WTC11 (cell line): ENCODE measurements at regions not wholly inside any gene's neighbourhood (a gene's known extent, or its start where the extent isn't known, plus 50 kb on each side); places are given as distances from the start of the nearest gene placed in this dataset.

ENCODE experiments used
- ATAC-seq: fragments of 200-7000 bp; cut with Tn5 transposase; 2 replicates; pipeline ENCODE4 v1.10.0; 2021; ENCODE audit warnings: mild to moderate bottlenecking, moderate library complexity
- CTCF ChIA-PET: fragments of 300-600 bp; sonication (Branson Sonifier 250); formaldehyde crosslinking; loops from one replicate; lab custom pipeline; 2021; ENCODE audit warnings: antibody characterized with exemption; lab: Charles Lee
- POLR2A ChIA-PET: fragments of 350-600 bp; sonication (Branson Sonifier 250); formaldehyde crosslinking; loops from one replicate; lab custom pipeline; 2021; ENCODE audit warnings: antibody characterized with exemption; lab: Charles Lee
- DNase-seq: peaks from one replicate; pipeline ENCODE4 v3.0.0; 2021; ENCODE audit warnings: low spot score
- H3K27ac Mint-ChIP-seq: 2 replicates; pipeline ENCODE4 v1.8.0; 2021; ENCODE audit warnings: mixed read lengths
- H3K27me3 Mint-ChIP-seq: 2 replicates; pipeline ENCODE4 v1.8.0; 2021; ENCODE audit warnings: low read depth, mild to moderate bottlenecking, moderate library complexity, mixed read lengths
- H3K36me3 Mint-ChIP-seq: 2 replicates; pipeline ENCODE4 v1.8.0; 2021; ENCODE audit warnings: mixed read lengths
- H3K4me1 Mint-ChIP-seq: 2 replicates; pipeline ENCODE4 v1.8.0; 2022; ENCODE audit warnings: mixed read lengths
- H3K4me3 Mint-ChIP-seq: 2 replicates; pipeline ENCODE4 v1.8.0; 2021; ENCODE audit warnings: mild to moderate bottlenecking, moderate library complexity, mixed read lengths
- H3K9me3 Mint-ChIP-seq: 2 replicates; pipeline ENCODE4 v1.8.0; 2021; ENCODE audit warnings: mixed read lengths
- ARID4B ChIP-seq: sonication (generic); formaldehyde crosslinking; IDR thresholded peaks from 2 replicates; pipeline ENCODE4 v1.8.0; 2023; ENCODE audit warnings: missing genetic modification reagents, mild to moderate bottlenecking, borderline replicate concordance
- CREB1 ChIP-seq: sonication (generic); formaldehyde crosslinking; IDR thresholded peaks from 2 replicates; pipeline ENCODE4 v1.8.0; 2023; ENCODE audit warnings: mild to moderate bottlenecking, missing genetic modification reagents
- FOXP1 ChIP-seq: sonication (generic); formaldehyde crosslinking; IDR thresholded peaks from 2 replicates; pipeline ENCODE4 v1.8.0; 2022; ENCODE audit warnings: missing genetic modification reagents, mild to moderate bottlenecking, moderate library complexity, borderline replicate concordance
- GABPB1 ChIP-seq: sonication (generic); formaldehyde crosslinking; IDR thresholded peaks from 2 replicates; pipeline ENCODE4 v1.8.1; 2023; ENCODE audit warnings: mild to moderate bottlenecking, missing genetic modification reagents
- GRHL2 ChIP-seq: fragments of 250-450 bp; sonication (Bioruptor Pico); IDR thresholded peaks from 2 replicates; pipeline ENCODE4 v1.8.0; 2022; ENCODE audit warnings: mild to moderate bottlenecking, moderate library complexity; ENCODE audit not compliant: insufficient replicate concordance, severe bottlenecking
- HMGXB4 ChIP-seq: sonication (generic); formaldehyde crosslinking; IDR thresholded peaks from 2 replicates; pipeline ENCODE4 v1.8.1; 2023; ENCODE audit warnings: mild to moderate bottlenecking, moderate library complexity, missing genetic modification reagents
- IRF1 ChIP-seq: sonication (generic); formaldehyde crosslinking; IDR thresholded peaks from 2 replicates; pipeline ENCODE4 v1.8.0; 2023; ENCODE audit warnings: missing genetic modification reagents
- IRF2 ChIP-seq: sonication (generic); formaldehyde crosslinking; IDR thresholded peaks from 2 replicates; pipeline ENCODE4 v1.8.0; 2022; ENCODE audit warnings: low read depth, missing genetic modification reagents, borderline replicate concordance
- JUN ChIP-seq: sonication (generic); formaldehyde crosslinking; IDR thresholded peaks from 2 replicates; pipeline ENCODE4 v1.8.0; 2023; ENCODE audit warnings: mild to moderate bottlenecking, missing genetic modification reagents
- MLX ChIP-seq: sonication (generic); formaldehyde crosslinking; IDR thresholded peaks from 2 replicates; pipeline ENCODE4 v1.8.1; 2023; ENCODE audit warnings: mild to moderate bottlenecking, missing genetic modification reagents, moderate library complexity
- NFATC4 ChIP-seq: fragments of 250-450 bp; sonication (Bioruptor Pico); IDR thresholded peaks from 2 replicates; pipeline ENCODE4 v1.9.0; 2021; ENCODE audit warnings: mild to moderate bottlenecking
- NR2C2 ChIP-seq: sonication (generic); formaldehyde crosslinking; IDR thresholded peaks from 2 replicates; pipeline ENCODE4 v1.8.0; 2022; ENCODE audit warnings: mild to moderate bottlenecking, missing genetic modification reagents
- OVOL2 ChIP-seq: fragments of 250-450 bp; sonication (Bioruptor Pico); IDR thresholded peaks from 2 replicates; pipeline ENCODE4 v1.9.0; 2021; ENCODE audit warnings: mild to moderate bottlenecking, borderline replicate concordance
- RORB ChIP-seq: fragments of 250-450 bp; sonication (Bioruptor Pico); IDR thresholded peaks from 2 replicates; pipeline ENCODE4 v1.9.0; 2021; ENCODE audit warnings: mild to moderate bottlenecking
- SMAD4 ChIP-seq: sonication (generic); formaldehyde crosslinking; IDR thresholded peaks from 2 replicates; pipeline ENCODE4 v1.8.0; 2022; ENCODE audit warnings: mild to moderate bottlenecking, missing genetic modification reagents
- SOX15 ChIP-seq: fragments of 250-450 bp; sonication (Bioruptor Pico); IDR thresholded peaks from 2 replicates; pipeline ENCODE4 v1.9.0; 2021; ENCODE audit warnings: mild to moderate bottlenecking
- TEAD1 ChIP-seq: sonication (generic); formaldehyde crosslinking; IDR thresholded peaks from 2 replicates; pipeline ENCODE4 v1.8.0; 2022; ENCODE audit warnings: mild to moderate bottlenecking, missing genetic modification reagents
- ZNF281 ChIP-seq: sonication (generic); formaldehyde crosslinking; IDR thresholded peaks from 2 replicates; pipeline ENCODE4 v1.8.0; 2023; ENCODE audit warnings: mild to moderate bottlenecking, missing genetic modification reagents
- ZNF425 ChIP-seq: fragments of 250-450 bp; sonication (Bioruptor Pico); conservative IDR thresholded peaks from 2 replicates; pipeline ENCODE4 v1.9.0; 2021; ENCODE audit warnings: mild to moderate bottlenecking

- POLR2A ChIA-PET: no interaction called here
These were observed 65.0 kb upstream of the CCN6 start for GRCh38 chr6:111988926-111989325.

GRCh38 chr6:111989743-111990142 lies 64.2 kb upstream of the CCN6 start:
- Mint-ChIP-seq H3K27me3 (peaks cover 29% of the 10 kb centered on the region), H3K4me3 (no peak overlapping the region), H3K27ac (no peak overlapping the region), H3K4me1 (peaks cover 22% of the 10 kb centered on the region), H3K36me3 (peaks cover 30% of the 10 kb centered on the region), H3K9me3 (peaks cover 33% of the 10 kb centered on the region)
- TF ChIP-seq ZNF425: no peak
- DNase-seq: no peak
- ATAC-seq: no peak
- ChIA-PET POLR2A (no interaction called here), CTCF (no interaction called here)

More at GRCh38 chr6:111988926-111989325, 65.0 kb upstream of the CCN6 start:
- H3K27me3 Mint-ChIP-seq: peaks cover 36% of the 10 kb centered on the region
- DNase-seq (no peak), ATAC-seq (no peak)
- TF ChIP-seq IRF1 (no peak), SOX15 (CRISPR knock-in tag) (no peak), OVOL2 (no peak)
- no peak overlapping the region for H3K4me3 Mint-ChIP-seq
- H3K9me3 Mint-ChIP-seq: peaks cover 35% of the 10 kb centered on the region
- H3K27ac Mint-ChIP-seq: no peak overlapping the region
- peaks cover 31% of the 10 kb centered on the region for H3K36me3 Mint-ChIP-seq
- H3K4me1 Mint-ChIP-seq: peaks cover 25% of the 10 kb centered on the region
- CTCF ChIA-PET: no interaction called here

- peaks cover 28% of the 10 kb centered on the region for H3K36me3 Mint-ChIP-seq
- peaks cover 33% of the 10 kb centered on the region for H3K9me3 Mint-ChIP-seq
- peaks cover 18% of the 10 kb centered on the region for H3K4me1 Mint-ChIP-seq
- H3K27ac Mint-ChIP-seq: no peak overlapping the region
- DNase-seq: no peak
- CTCF ChIA-PET: no interaction called here
- peaks cover 27% of the 10 kb centered on the region for H3K27me3 Mint-ChIP-seq
- no peak for TF ChIP-seq CREB1 (CRISPR knock-in tag)
- TF ChIP-seq NR2C2 (CRISPR knock-in tag): no peak
- TF ChIP-seq RORB: no peak
- no peak for TF ChIP-seq TEAD1 (CRISPR knock-in tag)
- TF ChIP-seq GRHL2 (CRISPR knock-in tag): no peak
- TF ChIP-seq FOXP1 (CRISPR knock-in tag): no peak
- TF ChIP-seq MLX (CRISPR knock-in tag): no peak
- no peak for TF ChIP-seq SMAD4 (CRISPR knock-in tag)
- TF ChIP-seq GABPB1: no peak
- TF ChIP-seq JUN: no peak
- no peak for TF ChIP-seq NFATC4
- no peak for TF ChIP-seq IRF2 (CRISPR knock-in tag)
- no peak for TF ChIP-seq HMGXB4
- TF ChIP-seq, all 79 proteins: peak for 0
- no peak overlapping the region for H3K4me3 Mint-ChIP-seq
- no peak for ATAC-seq
- POLR2A ChIA-PET: no interaction called here
These were observed 63.7 kb upstream of the CCN6 start for GRCh38 chr6:111990214-111990613.

GRCh38 chr6:111992851-111993250 lies 61.1 kb upstream of the CCN6 start:
- no peak for ATAC-seq
- TF ChIP-seq ZNF281 (CRISPR knock-in tag) (no peak), ARID4B (CRISPR knock-in tag) (no peak), JUN (no peak)

More at GRCh38 chr6:111992851-111993250, 61.1 kb upstream of the CCN6 start:
- H3K4me1 Mint-ChIP-seq: peaks cover 19% of the 10 kb centered on the region
- H3K36me3 Mint-ChIP-seq: peaks cover 10% of the 10 kb centered on the region
- ChIA-PET POLR2A (no interaction called here), CTCF (no interaction called here)
- peaks cover 11% of the 10 kb centered on the region for H3K9me3 Mint-ChIP-seq
- DNase-seq: no peak
- H3K4me3 Mint-ChIP-seq: no peak overlapping the region
- no peak overlapping the region for H3K27ac Mint-ChIP-seq
- H3K27me3 Mint-ChIP-seq: peaks cover 12% of the 10 kb centered on the region
